MM.1S (cell line): ENCODE measurements at regions not wholly inside any gene's neighbourhood (a gene's known extent, or its start where the extent isn't known, plus 50 kb on each side); places are given as distances from the start of the nearest gene placed in this dataset.

Experiments
- DNase-seq: peaks from one replicate; pipeline ENCODE4 v3.0.0-alpha.2; 2015
- H2AFZ ChIP-seq: fragments of 300-600 bp; sonication (generic); 2 replicates; pipeline ENCODE4 v1.6.0; 2016; ENCODE audit warnings: antibody characterized with exemption, low read length
- H3F3A ChIP-seq: fragments of 300-600 bp; sonication (generic); 2 replicates; pipeline ENCODE4 v1.6.1; 2016; ENCODE audit warnings: mild to moderate bottlenecking, antibody characterized with exemption, low read length, moderate library complexity, mixed read lengths; ENCODE audit not compliant: insufficient read depth
- H3K27ac ChIP-seq: fragments of 300-600 bp; sonication (generic); 2 replicates; pipeline ENCODE4 v1.5.1; 2016; ENCODE audit warnings: mild to moderate bottlenecking, low read length
- H3K27me3 ChIP-seq: fragments of 300-600 bp; sonication (generic); replicated peaks from 2 replicates; pipeline ENCODE4 v1.6.0; 2016; ENCODE audit warnings: low read length; ENCODE audit not compliant: insufficient read depth
- H3K36me3 ChIP-seq: fragments of 300-600 bp; sonication (generic); replicated peaks from 2 replicates; pipeline ENCODE4 v1.6.1; 2016; ENCODE audit warnings: mild to moderate bottlenecking, low read length, mixed read lengths; ENCODE audit not compliant: insufficient read depth
- H3K4me1 ChIP-seq: fragments of 300-600 bp; sonication (generic); 2 replicates; pipeline ENCODE4 v1.6.1; 2016; ENCODE audit warnings: low read length, mixed read lengths
- H3K4me2 ChIP-seq: fragments of 300-600 bp; sonication (generic); 2 replicates; pipeline ENCODE4 v1.6.0; 2016; ENCODE audit warnings: low read depth, low read length
- H3K4me3 ChIP-seq: fragments of 300-600 bp; sonication (generic); 2 replicates; pipeline ENCODE4 v1.5.1; 2016; ENCODE audit warnings: low read length, mixed read lengths
- H3K79me2 ChIP-seq: fragments of 300-600 bp; sonication (generic); 2 replicates; pipeline ENCODE4 v1.6.1; 2016; ENCODE audit warnings: mixed run types, low read length, mixed read lengths
- H3K9ac ChIP-seq: fragments of 300-600 bp; sonication (generic); 2 replicates; pipeline ENCODE4 v1.6.1; 2016; ENCODE audit warnings: low read length, mixed read lengths
- H3K9me2 ChIP-seq: fragments of 300-600 bp; sonication (generic); replicated peaks from 2 replicates; pipeline ENCODE4 v1.6.1; 2016; ENCODE audit warnings: mild to moderate bottlenecking, low read length, mixed read lengths; ENCODE audit not compliant: insufficient read depth
- H3K9me3 ChIP-seq: fragments of 300-600 bp; sonication (generic); replicated peaks from 2 replicates; pipeline ENCODE4 v1.6.1; 2016; ENCODE audit warnings: mild to moderate bottlenecking, low read length, mixed read lengths; ENCODE audit not compliant: insufficient read depth
- H4K20me1 ChIP-seq: fragments of 300-600 bp; sonication (generic); 2 replicates; pipeline ENCODE4 v1.6.1; 2016; ENCODE audit warnings: mild to moderate bottlenecking, low read length, moderate library complexity, mixed read lengths; ENCODE audit not compliant: insufficient read depth
- EZH2 ChIP-seq: fragments of 300-600 bp; sonication (generic); optimal IDR thresholded peaks from 2 replicates; pipeline ENCODE3; 2017; ENCODE audit warnings: low read depth, mild to moderate bottlenecking, antibody characterized with exemption, low read length, mixed read lengths
- EZH2phosphoT487 ChIP-seq: fragments of 300-600 bp; sonication (generic); IDR thresholded peaks from 2 replicates; pipeline ENCODE4 v1.6.1; 2018; ENCODE audit warnings: antibody characterized with exemption, low read length
- TF ChIP-seq, protein P1 (sequence below): fragments of 300-600 bp; sonication (generic); IDR thresholded peaks from 2 replicates; pipeline ENCODE4 v1.5.1; 2016; ENCODE audit warnings: antibody characterized with exemption, low read length, mixed read lengths

DNA sequence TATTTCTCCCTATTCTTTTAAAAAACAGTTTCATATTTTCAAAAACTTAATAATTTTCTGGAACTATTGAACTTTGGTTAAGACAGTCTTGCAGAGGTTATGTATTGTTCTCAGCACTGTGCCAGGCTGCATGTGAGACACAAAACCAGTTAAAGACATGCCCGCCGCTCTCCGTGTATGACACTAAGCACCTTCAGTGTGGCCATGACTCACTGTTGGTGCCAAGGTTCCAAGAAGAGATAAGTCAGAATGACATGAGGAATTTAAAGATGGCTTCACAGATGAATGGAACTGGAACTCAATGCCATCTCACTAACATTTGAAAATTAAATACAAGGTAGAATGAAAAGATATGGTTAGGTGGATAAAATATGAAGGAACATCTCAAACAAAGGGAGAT, 525.5 kb upstream of the ZFP42 start:
- Histone ChIP-seq H4K20me1 (no peaks in the 10 kb centered on the region), H3F3A (no peaks in the 10 kb centered on the region), H3K4me3 (no peak overlapping the region), H3K27me3 (no peaks in the 10 kb centered on the region), H3K27ac (no peak overlapping the region), H3K36me3 (no peaks in the 10 kb centered on the region), H3K79me2 (no peaks in the 10 kb centered on the region), H2AFZ (no peak overlapping the region), H3K9me2 (no peaks in the 10 kb centered on the region; the same call in 1 of the 2 replicates), H3K4me2 (no peak overlapping the region), H3K9me3 (no peaks in the 10 kb centered on the region), H3K9ac (no peak overlapping the region), H3K4me1 (no peaks in the 10 kb centered on the region)
- no peak for DNase-seq
- no peak for TF ChIP-seq EZH2phosphoT487
- TF ChIP-seq, protein P1, sequence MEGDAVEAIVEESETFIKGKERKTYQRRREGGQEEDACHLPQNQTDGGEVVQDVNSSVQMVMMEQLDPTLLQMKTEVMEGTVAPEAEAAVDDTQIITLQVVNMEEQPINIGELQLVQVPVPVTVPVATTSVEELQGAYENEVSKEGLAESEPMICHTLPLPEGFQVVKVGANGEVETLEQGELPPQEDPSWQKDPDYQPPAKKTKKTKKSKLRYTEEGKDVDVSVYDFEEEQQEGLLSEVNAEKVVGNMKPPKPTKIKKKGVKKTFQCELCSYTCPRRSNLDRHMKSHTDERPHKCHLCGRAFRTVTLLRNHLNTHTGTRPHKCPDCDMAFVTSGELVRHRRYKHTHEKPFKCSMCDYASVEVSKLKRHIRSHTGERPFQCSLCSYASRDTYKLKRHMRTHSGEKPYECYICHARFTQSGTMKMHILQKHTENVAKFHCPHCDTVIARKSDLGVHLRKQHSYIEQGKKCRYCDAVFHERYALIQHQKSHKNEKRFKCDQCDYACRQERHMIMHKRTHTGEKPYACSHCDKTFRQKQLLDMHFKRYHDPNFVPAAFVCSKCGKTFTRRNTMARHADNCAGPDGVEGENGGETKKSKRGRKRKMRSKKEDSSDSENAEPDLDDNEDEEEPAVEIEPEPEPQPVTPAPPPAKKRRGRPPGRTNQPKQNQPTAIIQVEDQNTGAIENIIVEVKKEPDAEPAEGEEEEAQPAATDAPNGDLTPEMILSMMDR: no peak

DNA sequence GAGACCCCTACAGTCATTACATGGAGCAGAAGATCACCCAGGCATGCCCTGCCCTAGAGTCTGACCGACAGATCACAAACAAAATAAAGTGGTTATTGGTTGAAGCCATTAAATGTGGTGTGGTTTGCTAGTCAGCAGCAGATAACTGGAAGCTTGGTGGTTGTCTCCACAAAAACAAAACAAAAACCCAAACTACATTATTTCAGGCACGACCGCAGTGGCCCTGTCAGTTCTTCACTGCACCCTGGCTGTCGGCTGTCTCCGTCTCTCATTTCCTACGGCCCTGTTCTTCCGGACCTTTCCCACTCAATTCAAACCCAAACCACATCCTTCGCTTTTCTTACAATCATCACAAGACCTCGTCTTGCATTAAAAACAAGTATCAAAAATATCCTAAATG, 521.3 kb upstream of the ZFP42 start:
- Histone ChIP-seq H3K4me3 (no peak overlapping the region), H4K20me1 (no peaks in the 10 kb centered on the region), H3K9me3 (no peaks in the 10 kb centered on the region), H3K36me3 (no peaks in the 10 kb centered on the region), H3K4me1 (no peaks in the 10 kb centered on the region), H3K27ac (no peak overlapping the region), H3K79me2 (no peaks in the 10 kb centered on the region), H3K9me2 (no peaks in the 10 kb centered on the region; the same call in 1 of the 2 replicates), H2AFZ (no peak overlapping the region), H3K9ac (no peak overlapping the region), H3K27me3 (no peaks in the 10 kb centered on the region), H3F3A (no peaks in the 10 kb centered on the region), H3K4me2 (no peak overlapping the region)
- no peak for DNase-seq
- TF ChIP-seq, protein P1: no peak
- no peak for TF ChIP-seq EZH2phosphoT487
- TF ChIP-seq EZH2: no peak

DNA sequence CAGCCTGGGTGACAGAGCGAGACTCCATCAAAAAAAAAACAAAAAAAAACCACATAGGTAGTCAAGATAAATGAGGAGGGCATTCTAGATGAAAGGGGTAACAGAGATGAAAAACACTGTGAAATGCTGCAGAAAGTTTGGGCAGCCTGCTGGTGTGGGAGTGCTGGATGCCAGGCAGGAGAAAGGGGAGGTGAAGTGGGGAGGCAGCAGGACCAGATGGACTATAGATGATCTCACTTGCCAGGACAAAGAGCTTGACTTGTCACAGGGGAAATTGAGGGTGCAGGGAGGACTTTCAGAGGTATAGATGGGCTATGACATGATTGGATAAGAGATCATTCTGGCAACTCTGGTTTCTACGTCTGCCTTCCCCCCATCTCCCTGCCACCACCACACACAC, 519.7 kb upstream of the ZFP42 start:
- Histone ChIP-seq H3F3A (no peaks in the 10 kb centered on the region), H3K4me2 (no peak overlapping the region), H3K9me2 (no peaks in the 10 kb centered on the region), H3K27ac (no peak overlapping the region), H3K27me3 (no peaks in the 10 kb centered on the region), H3K36me3 (no peaks in the 10 kb centered on the region), H3K4me3 (no peak overlapping the region), H3K79me2 (no peaks in the 10 kb centered on the region), H3K4me1 (no peaks in the 10 kb centered on the region), H3K9ac (no peak overlapping the region), H4K20me1 (no peaks in the 10 kb centered on the region), H2AFZ (no peak overlapping the region), H3K9me3 (no peaks in the 10 kb centered on the region)
- TF ChIP-seq, protein P1: no peak
- TF ChIP-seq EZH2: no peak
- TF ChIP-seq EZH2phosphoT487: no peak
- DNase-seq: no peak

DNA sequence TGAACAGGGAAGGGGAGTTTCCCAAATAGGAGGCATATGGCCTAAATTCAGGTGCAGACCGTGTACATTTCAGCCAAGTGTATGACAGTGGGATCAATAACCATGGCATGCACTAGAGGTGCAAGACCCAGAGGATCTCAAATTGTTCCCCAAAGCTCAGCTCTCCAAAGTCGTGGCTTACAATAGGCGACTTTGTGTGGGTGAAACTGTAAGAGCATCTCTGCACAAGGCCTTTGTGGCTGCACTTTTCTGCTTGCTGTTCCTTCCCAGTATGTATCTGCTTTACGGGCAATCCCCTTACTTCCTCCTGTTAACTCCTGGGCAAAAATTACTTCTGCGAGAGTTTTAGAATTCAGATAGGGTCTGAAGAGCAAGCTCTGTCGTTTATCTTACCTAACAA, 518.3 kb upstream of the ZFP42 start:
- Histone ChIP-seq H3K9me3 (no peaks in the 10 kb centered on the region), H3F3A (no peaks in the 10 kb centered on the region), H3K27ac (no peak overlapping the region), H3K4me3 (no peak overlapping the region), H3K9me2 (no peaks in the 10 kb centered on the region), H2AFZ (no peak overlapping the region), H3K79me2 (no peaks in the 10 kb centered on the region), H3K4me1 (no peaks in the 10 kb centered on the region), H3K36me3 (no peaks in the 10 kb centered on the region), H3K27me3 (no peaks in the 10 kb centered on the region), H4K20me1 (no peaks in the 10 kb centered on the region), H3K9ac (no peak overlapping the region), H3K4me2 (0 out of 2 replicates have a peak overlapping the region, but pooled peaks have one; percentile 17)
- TF ChIP-seq EZH2: no peak
- no peak for TF ChIP-seq EZH2phosphoT487
- TF ChIP-seq, protein P1: no peak
- DNase-seq: peak; percentile 10
